ENCODE measurements at regions not wholly inside any gene's neighbourhood (a gene's known extent, or its start where the extent isn't known, plus 50 kb on each side); places are given as distances from the start of the nearest gene placed in this dataset.

DNA sequence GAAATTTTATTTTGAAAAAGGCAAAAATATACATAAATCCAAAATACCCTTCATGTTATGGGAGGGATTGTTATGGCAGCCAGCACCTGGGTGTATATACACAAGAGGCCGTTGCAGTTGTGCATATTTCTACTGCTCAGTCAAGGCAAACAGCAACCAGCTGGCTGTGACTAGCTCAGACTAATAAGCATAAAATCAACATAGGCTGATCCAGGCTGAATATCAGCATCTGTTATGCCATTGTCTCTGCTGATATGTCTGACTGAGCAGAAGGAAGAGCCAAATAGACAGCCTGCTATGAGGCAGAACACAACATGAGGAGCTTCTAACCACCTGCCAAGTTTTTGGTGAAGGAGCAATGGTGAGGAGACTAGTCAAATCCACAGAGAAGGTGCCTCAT, 457.5 kb upstream of the ALCAM start:
- Histone ChIP-seq H3K27ac (no peak overlapping the region), H3K9me3 (no peaks in the 10 kb centered on the region; the same call in 2 of the 3 replicates), H3K4me2 (no peak overlapping the region), H3K4me3 (no peak overlapping the region), H3K4me1 (no peaks in the 10 kb centered on the region)
- ChIA-PET POLR2A (no interaction called here), CTCF (no interaction called here)
- TF ChIP-seq RAD21 (conservative IDR thresholded peaks at IDR 0.05 in 1 of 2, IDR thresholded peaks at IDR 0.05 in 1 of 2) = no peak
- TF ChIP-seq, protein P1, sequence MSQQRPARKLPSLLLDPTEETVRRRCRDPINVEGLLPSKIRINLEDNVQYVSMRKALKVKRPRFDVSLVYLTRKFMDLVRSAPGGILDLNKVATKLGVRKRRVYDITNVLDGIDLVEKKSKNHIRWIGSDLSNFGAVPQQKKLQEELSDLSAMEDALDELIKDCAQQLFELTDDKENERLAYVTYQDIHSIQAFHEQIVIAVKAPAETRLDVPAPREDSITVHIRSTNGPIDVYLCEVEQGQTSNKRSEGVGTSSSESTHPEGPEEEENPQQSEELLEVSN (IDR thresholded peaks at IDR 0.05; ENCODE audit: borderline replicate concordance, low read depth) = no peak
- TF ChIP-seq GATA3 (IDR thresholded peaks at IDR 0.05; ENCODE audit: borderline replicate concordance) = no peak
- TF ChIP-seq JUNB (IDR thresholded peaks at IDR 0.05) = no peak
- no peak for TF ChIP-seq RARB (CRISPR knock-in tag; IDR thresholded peaks at IDR 0.05)
- 9% methylated on average over 1 of the region's 1 CpG for WGBS (ENCODE audit: missing lambda C conversion rate)
- no peak for FAIRE-seq
- ATAC-seq = no peak
- DNase-seq (ENCODE audit: low read depth in 1 of 2, low spot score in 1 of 2) = peak in 1 of 2 experiments; percentile 2

DNA sequence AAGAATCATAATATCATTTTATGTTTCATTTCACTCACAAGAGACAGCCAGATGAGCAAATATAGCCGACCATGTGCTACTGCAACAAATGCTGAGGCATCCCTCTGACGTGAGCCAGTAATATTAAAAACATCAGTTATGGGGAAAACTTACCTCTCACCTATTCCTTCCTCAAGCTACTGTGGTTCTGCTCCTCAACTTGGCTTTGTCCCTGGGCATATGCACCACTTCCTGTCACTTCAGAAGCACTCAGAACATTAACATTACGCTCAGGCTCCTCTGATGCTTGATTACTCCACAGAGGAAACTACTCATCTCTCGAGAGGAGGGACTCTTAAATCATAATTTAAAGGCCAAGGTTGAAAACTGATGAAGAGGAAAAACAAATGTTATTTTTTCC, 457.0 kb upstream of the ALCAM start:
- no peak for ATAC-seq
- no peak overlapping the region for H3K27ac ChIP-seq
- ChIA-PET POLR2A (no interaction called here), CTCF (no interaction called here)
- no peaks in the 10 kb centered on the region for H3K4me1 ChIP-seq
- no peak overlapping the region for H3K4me2 ChIP-seq
- H3K9me3 ChIP-seq = no peaks in the 10 kb centered on the region; the same call in 2 of the 3 replicates
- no peak for DNase-seq (ENCODE audit: low read depth in 1 of 2, low spot score in 1 of 2)
- 53% methylated on average over 4 of the region's 4 CpGs for WGBS (ENCODE audit: missing lambda C conversion rate)
- H3K4me3 ChIP-seq = no peak overlapping the region
- TF ChIP-seq, protein P2, sequence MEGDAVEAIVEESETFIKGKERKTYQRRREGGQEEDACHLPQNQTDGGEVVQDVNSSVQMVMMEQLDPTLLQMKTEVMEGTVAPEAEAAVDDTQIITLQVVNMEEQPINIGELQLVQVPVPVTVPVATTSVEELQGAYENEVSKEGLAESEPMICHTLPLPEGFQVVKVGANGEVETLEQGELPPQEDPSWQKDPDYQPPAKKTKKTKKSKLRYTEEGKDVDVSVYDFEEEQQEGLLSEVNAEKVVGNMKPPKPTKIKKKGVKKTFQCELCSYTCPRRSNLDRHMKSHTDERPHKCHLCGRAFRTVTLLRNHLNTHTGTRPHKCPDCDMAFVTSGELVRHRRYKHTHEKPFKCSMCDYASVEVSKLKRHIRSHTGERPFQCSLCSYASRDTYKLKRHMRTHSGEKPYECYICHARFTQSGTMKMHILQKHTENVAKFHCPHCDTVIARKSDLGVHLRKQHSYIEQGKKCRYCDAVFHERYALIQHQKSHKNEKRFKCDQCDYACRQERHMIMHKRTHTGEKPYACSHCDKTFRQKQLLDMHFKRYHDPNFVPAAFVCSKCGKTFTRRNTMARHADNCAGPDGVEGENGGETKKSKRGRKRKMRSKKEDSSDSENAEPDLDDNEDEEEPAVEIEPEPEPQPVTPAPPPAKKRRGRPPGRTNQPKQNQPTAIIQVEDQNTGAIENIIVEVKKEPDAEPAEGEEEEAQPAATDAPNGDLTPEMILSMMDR (IDR thresholded peaks at IDR 0.05) = no peak
- TF ChIP-seq POLR2A (IDR thresholded peaks at IDR 0.05; ENCODE audit: low read length) (no peak), RNF2 (IDR thresholded peaks at IDR 0.05; ENCODE audit: borderline replicate concordance, low read depth) (no peak), FOXS1 (CRISPR knock-in tag; IDR thresholded peaks at IDR 0.05) (no peak), ZNF302 (CRISPR knock-in tag; IDR thresholded peaks at IDR 0.05) (no peak), EHMT2 (IDR thresholded peaks at IDR 0.05; ENCODE audit: low read depth) (no peak), MYC (IDR thresholded peaks at IDR 0.05; ENCODE audit: borderline replicate concordance, low read length) (no peak), HOXB5 (CRISPR knock-in tag; IDR thresholded peaks at IDR 0.05) (no peak), NFE2L2 (conservative IDR thresholded peaks at IDR 0.05; ENCODE audit: low read length) (no peak), CBX2 (IDR thresholded peaks at IDR 0.05; ENCODE audit: borderline replicate concordance, low read depth) (no peak), FOSL2 (IDR thresholded peaks at IDR 0.05) (no peak), FOSL2 (CRISPR knock-in tag; IDR thresholded peaks at IDR 0.05) (no peak), HOXA7 (CRISPR knock-in tag; IDR thresholded peaks at IDR 0.05) (no peak), KDM5A (IDR thresholded peaks at IDR 0.05) (no peak), CHD2 (IDR thresholded peaks at IDR 0.05; ENCODE audit: low read length, partially characterized antibody) (no peak), FOSB (CRISPR knock-in tag; IDR thresholded peaks at IDR 0.05) (no peak), HDAC2 (IDR thresholded peaks at IDR 0.05) (no peak), BHLHE40 (IDR thresholded peaks at IDR 0.05; ENCODE audit: low read depth, low read length) (no peak)
- TF ChIP-seq, protein P3, sequence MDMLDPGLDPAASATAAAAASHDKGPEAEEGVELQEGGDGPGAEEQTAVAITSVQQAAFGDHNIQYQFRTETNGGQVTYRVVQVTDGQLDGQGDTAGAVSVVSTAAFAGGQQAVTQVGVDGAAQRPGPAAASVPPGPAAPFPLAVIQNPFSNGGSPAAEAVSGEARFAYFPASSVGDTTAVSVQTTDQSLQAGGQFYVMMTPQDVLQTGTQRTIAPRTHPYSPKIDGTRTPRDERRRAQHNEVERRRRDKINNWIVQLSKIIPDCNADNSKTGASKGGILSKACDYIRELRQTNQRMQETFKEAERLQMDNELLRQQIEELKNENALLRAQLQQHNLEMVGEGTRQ (IDR thresholded peaks at IDR 0.05) = no peak
- TF ChIP-seq, protein P4, sequence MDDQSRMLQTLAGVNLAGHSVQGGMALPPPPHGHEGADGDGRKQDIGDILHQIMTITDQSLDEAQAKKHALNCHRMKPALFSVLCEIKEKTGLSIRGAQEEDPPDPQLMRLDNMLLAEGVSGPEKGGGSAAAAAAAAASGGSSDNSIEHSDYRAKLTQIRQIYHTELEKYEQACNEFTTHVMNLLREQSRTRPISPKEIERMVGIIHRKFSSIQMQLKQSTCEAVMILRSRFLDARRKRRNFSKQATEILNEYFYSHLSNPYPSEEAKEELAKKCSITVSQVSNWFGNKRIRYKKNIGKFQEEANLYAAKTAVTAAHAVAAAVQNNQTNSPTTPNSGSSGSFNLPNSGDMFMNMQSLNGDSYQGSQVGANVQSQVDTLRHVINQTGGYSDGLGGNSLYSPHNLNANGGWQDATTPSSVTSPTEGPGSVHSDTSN (IDR thresholded peaks at IDR 0.05) = no peak
- no peak for FAIRE-seq

Measured in A549 (cell line).